HepG2 (cell line): ENCODE measurements at regions not wholly inside any gene's neighbourhood (a gene's known extent, or its start where the extent isn't known, plus 50 kb on each side); places are given as distances from the start of the nearest gene placed in this dataset.

Source experiments
- BRCA1 ChIP-seq: sonication (generic); formaldehyde crosslinking; IDR thresholded peaks from 2 replicates; pipeline ENCODE4 v1.4.0; 2020; ENCODE audit warnings: missing genetic modification reagents
- CTCF ChIP-seq: sonication (generic); formaldehyde crosslinking; IDR thresholded peaks from 2 replicates; pipeline ENCODE4 v1.5.0; 2020; ENCODE audit warnings: mild to moderate bottlenecking, missing genetic modification reagents, moderate library complexity
- EP300 ChIP-seq, 3 experiments: sonication (generic) in 1 of 3; formaldehyde crosslinking in 1 of 3; IDR thresholded peaks; 2 replicates each; pipeline versions ENCODE4 v1.5.1 to v1.6.1; 2011 to 2020; ENCODE audit warnings: low read depth in 2 of 3, low read length in 2 of 3, borderline replicate concordance in 1 of 3, improper control_type of control experiment in 1 of 3, mild to moderate bottlenecking in 1 of 3, missing genetic modification reagents in 1 of 3, moderate library complexity in 1 of 3
- HDAC2 ChIP-seq: sonication (generic); formaldehyde crosslinking; IDR thresholded peaks from 2 replicates; pipeline ENCODE4 v1.4.0; 2020; ENCODE audit warnings: missing genetic modification reagents
- POLR2A ChIP-seq, 2 experiments: IDR thresholded peaks; 2 replicates each; pipeline ENCODE4 v1.6.1; 2011; ENCODE audit warnings: low read depth in 2 of 2, low read length in 2 of 2, mild to moderate bottlenecking in 1 of 2, moderate library complexity in 1 of 2; ENCODE audit not compliant: insufficient read depth in 1 of 2
- SNAPC4 ChIP-seq: sonication (generic); formaldehyde crosslinking; IDR thresholded peaks from 2 replicates; pipeline ENCODE4 v1.4.0; 2020; ENCODE audit warnings: mild to moderate bottlenecking, missing genetic modification reagents

DNA sequence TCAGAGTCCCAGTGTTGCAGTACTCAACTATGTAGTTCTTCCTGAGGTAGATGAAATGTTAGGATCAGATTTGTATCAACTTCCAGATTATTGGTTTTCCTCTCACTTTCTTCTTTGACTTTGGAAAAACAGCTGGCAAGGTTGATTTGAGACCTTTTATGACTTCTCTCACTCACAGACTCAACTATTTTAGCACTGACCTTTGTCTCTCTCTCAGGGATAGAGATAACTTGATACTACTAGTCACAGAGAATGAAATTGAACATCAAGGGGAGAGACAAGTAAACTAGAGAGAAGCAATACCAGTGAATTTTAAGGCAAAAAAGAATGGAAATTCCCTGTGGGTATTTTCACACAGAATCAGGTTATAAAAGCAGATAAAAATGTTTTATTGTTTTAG lies 159.7 kb upstream of the B3GALT2 start:
- no peak for TF ChIP-seq BRCA1
- no peak for TF ChIP-seq CTCF (CRISPR knock-in tag)
- no peak for TF ChIP-seq EP300 (IDR thresholded peaks at IDR 0.05; ENCODE audit: low read depth in 2 of 2, low read length in 2 of 2)
- no peak for TF ChIP-seq EP300 (CRISPR knock-in tag; IDR thresholded peaks at IDR 0.05; ENCODE audit: borderline replicate concordance)
- TF ChIP-seq HDAC2 (CRISPR knock-in tag) = no peak
- TF ChIP-seq POLR2A (IDR thresholded peaks at IDR 0.05; ENCODE audit: insufficient read depth in 1 of 2, low read depth in 2 of 2, low read length in 2 of 2) = no peak
- no peak for TF ChIP-seq SNAPC4 (CRISPR knock-in tag)
